ENCODE measurements at regions not wholly inside any gene's neighbourhood (a gene's known extent, or its start where the extent isn't known, plus 50 kb on each side); places are given as distances from the start of the nearest gene placed in this dataset.

DNA sequence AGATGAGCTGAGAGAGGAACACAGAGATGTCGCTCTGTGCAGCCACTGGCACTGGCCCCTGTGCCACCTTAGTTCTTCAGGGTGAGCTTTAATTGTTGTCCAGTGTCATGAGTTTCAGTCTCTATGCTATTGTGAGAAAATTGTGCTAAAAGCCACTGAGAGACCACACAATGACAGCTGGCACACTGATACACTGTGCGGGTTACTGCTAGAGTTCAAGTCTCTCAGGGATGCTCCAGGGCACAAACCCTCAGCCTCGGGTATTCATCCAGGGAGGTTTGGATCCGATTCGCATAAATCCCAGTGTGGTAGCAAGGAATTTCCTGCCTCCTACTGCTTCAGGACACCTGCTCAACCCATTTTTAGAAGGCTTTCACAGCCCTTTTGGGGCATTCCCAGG lies 68.1 kb upstream of the EDNRB start:
- no peaks in the 10 kb centered on the region for H3K9me2 ChIP-seq (replicated peaks; ENCODE audit: low read depth, low read length)
- H3K9me3 ChIP-seq (ENCODE audit: insufficient read depth, low read depth, low read length), result no peaks in the 10 kb centered on the region
- no peaks in the 10 kb centered on the region for H3K79me2 ChIP-seq (ENCODE audit: insufficient read depth, low read length)
- H3F3A ChIP-seq (ENCODE audit: low read depth), result no peaks in the 10 kb centered on the region
- no peak overlapping the region for H3K4me3 ChIP-seq (ENCODE audit: low read length, poor library complexity, severe bottlenecking)
- H3K4me2 ChIP-seq (ENCODE audit: low read depth, low read length, poor library complexity, severe bottlenecking), result no peak overlapping the region
- H3K27me3 ChIP-seq (ENCODE audit: insufficient read depth, low read length, poor library complexity, severe bottlenecking), result no peaks in the 10 kb centered on the region
- no peaks in the 10 kb centered on the region for H3K36me3 ChIP-seq (ENCODE audit: insufficient read depth, low read length)
- TF ChIP-seq, protein P1, sequence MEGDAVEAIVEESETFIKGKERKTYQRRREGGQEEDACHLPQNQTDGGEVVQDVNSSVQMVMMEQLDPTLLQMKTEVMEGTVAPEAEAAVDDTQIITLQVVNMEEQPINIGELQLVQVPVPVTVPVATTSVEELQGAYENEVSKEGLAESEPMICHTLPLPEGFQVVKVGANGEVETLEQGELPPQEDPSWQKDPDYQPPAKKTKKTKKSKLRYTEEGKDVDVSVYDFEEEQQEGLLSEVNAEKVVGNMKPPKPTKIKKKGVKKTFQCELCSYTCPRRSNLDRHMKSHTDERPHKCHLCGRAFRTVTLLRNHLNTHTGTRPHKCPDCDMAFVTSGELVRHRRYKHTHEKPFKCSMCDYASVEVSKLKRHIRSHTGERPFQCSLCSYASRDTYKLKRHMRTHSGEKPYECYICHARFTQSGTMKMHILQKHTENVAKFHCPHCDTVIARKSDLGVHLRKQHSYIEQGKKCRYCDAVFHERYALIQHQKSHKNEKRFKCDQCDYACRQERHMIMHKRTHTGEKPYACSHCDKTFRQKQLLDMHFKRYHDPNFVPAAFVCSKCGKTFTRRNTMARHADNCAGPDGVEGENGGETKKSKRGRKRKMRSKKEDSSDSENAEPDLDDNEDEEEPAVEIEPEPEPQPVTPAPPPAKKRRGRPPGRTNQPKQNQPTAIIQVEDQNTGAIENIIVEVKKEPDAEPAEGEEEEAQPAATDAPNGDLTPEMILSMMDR (conservative IDR thresholded peaks at IDR 0.05; ENCODE audit: low read length), result no peak
- TF ChIP-seq EZH2phosphoT487 (IDR thresholded peaks at IDR 0.05; ENCODE audit: borderline replicate concordance), result no peak
- no peak overlapping the region for H2AFZ ChIP-seq (ENCODE audit: low read length)
- H3K4me1 ChIP-seq (ENCODE audit: insufficient read depth, low read length, poor library complexity, severe bottlenecking), result no peaks in the 10 kb centered on the region
- no peak overlapping the region for H3K9ac ChIP-seq (ENCODE audit: low read depth, low read length, poor library complexity, severe bottlenecking)
- no peaks in the 10 kb centered on the region for H4K20me1 ChIP-seq (ENCODE audit: insufficient read depth, low read length, poor library complexity, severe bottlenecking)

GRCh38 chr13:77985866-77986636 lies 67.4 kb upstream of the EDNRB start:
- Histone ChIP-seq H3K79me2 (ENCODE audit: insufficient read depth, low read length) (no peaks in the 10 kb centered on the region), H3K36me3 (ENCODE audit: insufficient read depth, low read length) (no peaks in the 10 kb centered on the region), H3F3A (ENCODE audit: low read depth) (no peaks in the 10 kb centered on the region), H3K4me1 (ENCODE audit: insufficient read depth, low read length, poor library complexity, severe bottlenecking) (no peaks in the 10 kb centered on the region), H2AFZ (ENCODE audit: low read length) (no peak overlapping the region), H3K9ac (ENCODE audit: low read depth, low read length, poor library complexity, severe bottlenecking) (no peak overlapping the region), H3K4me3 (ENCODE audit: low read length, poor library complexity, severe bottlenecking) (no peak overlapping the region), H3K27me3 (ENCODE audit: insufficient read depth, low read length, poor library complexity, severe bottlenecking) (no peaks in the 10 kb centered on the region), H4K20me1 (ENCODE audit: insufficient read depth, low read length, poor library complexity, severe bottlenecking) (no peaks in the 10 kb centered on the region), H3K9me2 (replicated peaks; ENCODE audit: low read depth, low read length) (no peaks in the 10 kb centered on the region), H3K9me3 (ENCODE audit: insufficient read depth, low read depth, low read length) (no peaks in the 10 kb centered on the region), H3K4me2 (ENCODE audit: low read depth, low read length, poor library complexity, severe bottlenecking) (no peak overlapping the region)
- no peak for TF ChIP-seq EZH2phosphoT487 (IDR thresholded peaks at IDR 0.05; ENCODE audit: borderline replicate concordance)
- TF ChIP-seq, protein P1 (conservative IDR thresholded peaks at IDR 0.05; ENCODE audit: low read length), result no peak

GRCh38 chr13:77981281-77981881 lies 62.8 kb upstream of the EDNRB start:
- Histone ChIP-seq H3K9ac (ENCODE audit: low read depth, low read length, poor library complexity, severe bottlenecking) (no peak overlapping the region), H3F3A (ENCODE audit: low read depth) (no peaks in the 10 kb centered on the region), H3K9me2 (replicated peaks; ENCODE audit: low read depth, low read length) (no peaks in the 10 kb centered on the region), H3K27me3 (ENCODE audit: insufficient read depth, low read length, poor library complexity, severe bottlenecking) (no peaks in the 10 kb centered on the region), H3K9me3 (ENCODE audit: insufficient read depth, low read depth, low read length) (no peaks in the 10 kb centered on the region), H3K4me3 (ENCODE audit: low read length, poor library complexity, severe bottlenecking) (no peak overlapping the region), H3K36me3 (ENCODE audit: insufficient read depth, low read length) (no peaks in the 10 kb centered on the region), H3K4me2 (ENCODE audit: low read depth, low read length, poor library complexity, severe bottlenecking) (no peak overlapping the region), H4K20me1 (ENCODE audit: insufficient read depth, low read length, poor library complexity, severe bottlenecking) (no peaks in the 10 kb centered on the region), H3K79me2 (ENCODE audit: insufficient read depth, low read length) (no peaks in the 10 kb centered on the region), H3K4me1 (ENCODE audit: insufficient read depth, low read length, poor library complexity, severe bottlenecking) (no peaks in the 10 kb centered on the region), H2AFZ (ENCODE audit: low read length) (no peak overlapping the region)
- TF ChIP-seq, protein P1 (conservative IDR thresholded peaks at IDR 0.05; ENCODE audit: low read length), result no peak
- TF ChIP-seq EZH2phosphoT487 (IDR thresholded peaks at IDR 0.05; ENCODE audit: borderline replicate concordance), result no peak

Measured in Loucy (cell line).